GM12874 (cell line): ENCODE measurements at regions not wholly inside any gene's neighbourhood (a gene's known extent, or its start where the extent isn't known, plus 50 kb on each side); places are given as distances from the start of the nearest gene placed in this dataset.

Experiments
- CTCF ChIP-seq: IDR thresholded peaks from 2 replicates; pipeline ENCODE4 v1.5.1; 2011; ENCODE audit warnings: low read depth, mild to moderate bottlenecking, control low read depth, low read length, moderate library complexity; ENCODE audit not compliant: insufficient read depth

GRCh38 chr4:24731448-24731847 lies 63.9 kb upstream of the SOD3 start:
- TF ChIP-seq CTCF, result no peak

DNA sequence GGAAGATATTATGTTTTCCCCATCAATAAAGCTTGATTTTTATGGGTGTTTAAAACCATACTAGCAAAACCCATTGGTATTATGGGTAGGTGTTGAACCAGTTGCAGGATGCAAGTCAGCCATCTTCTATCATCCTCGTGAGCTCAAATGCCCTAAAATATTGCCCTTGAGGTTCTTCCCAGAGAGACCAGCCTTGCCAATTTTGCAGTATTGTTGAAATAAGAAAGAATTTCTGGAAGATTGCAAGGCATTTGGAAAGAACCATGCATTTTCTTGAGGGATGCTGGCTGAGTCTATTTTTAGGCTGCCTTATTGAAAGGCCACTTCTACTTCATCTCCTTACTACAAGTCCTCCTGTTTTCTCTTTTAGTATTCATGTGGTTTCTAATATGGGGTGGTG lies 60.9 kb upstream of the SOD3 start:
- no peak for TF ChIP-seq CTCF

DNA sequence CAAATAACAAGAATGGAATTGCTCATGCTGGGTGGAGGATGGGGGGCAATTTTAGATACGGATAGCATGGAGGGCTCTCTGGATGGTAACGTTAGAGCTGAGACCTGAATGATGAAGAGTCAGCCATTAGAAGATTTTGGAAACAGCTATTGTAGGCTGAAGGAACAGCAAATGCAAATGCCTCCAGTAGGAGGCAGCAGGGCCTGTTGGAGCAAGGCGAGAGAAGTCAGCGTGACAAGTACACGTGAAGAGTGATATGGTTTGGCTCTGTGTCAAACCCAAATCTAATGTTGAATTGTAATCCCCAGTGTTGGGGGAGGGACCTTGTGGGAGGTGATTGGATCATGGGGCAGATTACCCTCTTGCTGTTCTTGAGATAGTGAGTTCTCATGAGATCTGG lies 59.3 kb upstream of the SOD3 start:
- TF ChIP-seq CTCF, result peak; percentile 23; the same call in 1 of the 2 replicates

DNA sequence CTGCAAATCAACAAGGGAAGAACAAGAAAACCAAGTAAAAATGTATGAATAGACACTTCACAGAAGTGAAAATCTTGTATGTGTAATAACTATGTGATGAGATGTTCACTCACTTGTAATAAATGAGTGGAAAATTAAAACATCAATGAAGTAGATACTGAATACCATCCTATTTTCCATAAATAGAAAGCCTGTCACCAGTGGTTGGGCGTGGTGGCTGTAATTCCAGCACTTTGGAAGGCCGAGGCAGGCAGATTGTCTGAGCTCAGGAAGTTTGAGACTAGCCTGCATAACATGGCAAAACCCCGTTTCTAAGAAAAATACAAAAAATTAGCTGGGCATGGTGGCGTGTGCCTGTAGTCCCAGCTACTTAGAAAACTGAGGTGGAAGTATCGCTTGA lies 53.5 kb upstream of the SOD3 start:
- no peak for TF ChIP-seq CTCF

- TF ChIP-seq CTCF, result no peak
These were observed 53.0 kb upstream of the SOD3 start for GRCh38 chr4:24742335-24742734.

DNA sequence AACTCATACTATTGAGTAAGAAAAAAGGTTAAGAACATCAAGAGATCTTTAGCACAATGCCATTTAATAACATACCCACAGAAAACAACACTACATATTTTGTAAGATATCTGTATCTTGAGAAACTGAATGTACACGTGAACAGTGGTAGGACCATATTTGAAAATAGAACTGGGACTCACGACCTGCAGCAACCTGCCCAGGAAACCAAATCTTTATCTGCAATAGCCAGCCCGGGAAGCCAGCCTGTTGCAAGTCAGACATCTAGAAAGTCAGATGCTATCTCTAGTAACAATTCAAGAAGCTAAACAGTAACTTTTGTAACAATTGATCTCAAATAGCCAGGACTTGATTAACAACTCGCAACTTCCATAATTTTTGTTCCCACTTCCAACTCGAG lies 52.6 kb upstream of the SOD3 start:
- TF ChIP-seq CTCF, result no peak

DNA sequence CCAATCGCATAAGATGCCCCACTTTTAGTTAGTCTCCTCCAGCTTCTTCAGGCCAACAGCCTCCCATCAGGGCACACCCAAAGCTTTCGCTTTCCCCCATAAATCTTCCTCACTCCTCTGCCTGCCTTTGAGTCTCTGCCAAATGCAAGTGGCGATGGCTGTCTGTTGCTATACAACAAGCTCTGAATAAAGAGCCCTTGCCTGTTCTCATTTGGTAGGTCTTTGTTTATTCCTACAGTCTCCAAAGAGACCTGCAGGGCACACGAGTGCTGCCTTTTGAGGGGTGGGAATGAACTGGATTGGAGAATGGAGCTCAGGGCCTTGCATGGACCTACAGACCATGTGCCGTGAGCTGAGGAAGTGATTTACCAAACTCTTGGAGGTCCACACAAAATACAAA lies 52.2 kb upstream of the SOD3 start:
- TF ChIP-seq CTCF, result no peak

DNA sequence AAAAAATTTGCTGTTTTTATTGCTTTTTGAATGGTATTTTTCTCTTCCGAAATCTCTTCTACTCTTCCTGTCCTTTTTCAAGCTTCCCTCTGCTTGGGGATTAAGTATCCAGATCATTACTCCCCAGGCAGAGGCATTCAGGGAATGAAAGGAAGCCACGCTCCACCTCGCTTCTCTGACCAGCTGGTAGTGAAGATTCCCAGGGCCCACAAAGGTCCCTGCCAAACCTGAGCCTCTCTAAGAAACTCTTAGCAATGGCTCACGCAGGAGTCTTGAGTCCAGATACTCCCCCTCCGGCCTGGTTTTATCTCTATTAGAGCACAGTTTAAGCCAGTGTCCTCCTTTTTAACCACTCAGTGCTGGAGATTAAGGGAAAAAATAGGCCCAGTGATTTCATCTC lies 51.4 kb upstream of the SOD3 start:
- no peak for TF ChIP-seq CTCF
